ENCODE measurements at regions not wholly inside any gene's neighbourhood (a gene's known extent, or its start where the extent isn't known, plus 50 kb on each side); places are given as distances from the start of the nearest gene placed in this dataset.

- ATAC-seq (no peak), DNase-seq (ENCODE audit: low read depth, low spot score) (no peak), FAIRE-seq (no peak)
- BruUV-seq (replicated peaks), result no TSS peak
- Histone ChIP-seq H3K9ac (ENCODE audit: control insufficient read depth, insufficient read depth, low read length) (no peak overlapping the region), H3K79me2 (ENCODE audit: control insufficient read depth, insufficient read depth, low read length) (no peaks in the 10 kb centered on the region), H3K4me1 (ENCODE audit: control insufficient read depth, insufficient read depth, low read length) (no peaks in the 10 kb centered on the region), H3K36me3 (ENCODE audit: control insufficient read depth in 2 of 2, insufficient read depth in 2 of 2, low read length in 1 of 2) (no peaks in the 10 kb centered on the region), H3K27ac (ENCODE audit: control insufficient read depth, insufficient read depth) (no peak overlapping the region), H3K4me2 (ENCODE audit: control insufficient read depth, insufficient read depth) (no peak overlapping the region), H3K4me3 (no peak overlapping the region), H3K9me3 (replicated peaks; ENCODE audit: control insufficient read depth, insufficient read depth, low read length) (no peaks in the 10 kb centered on the region), H2AFZ (ENCODE audit: control insufficient read depth, low read depth, low read length) (no peak overlapping the region), H3K27me3 (replicated peaks in 1 of 2; ENCODE audit: control insufficient read depth in 2 of 2, insufficient read depth in 2 of 2, low read length in 1 of 2) (no peaks in the 10 kb centered on the region), H4K20me1 (ENCODE audit: control insufficient read depth, insufficient read depth) (no peaks in the 10 kb centered on the region)
- ChIA-PET SMC1A (ENCODE audit: uncharacterized antibody, unreplicated experiment) (interaction anchor here (1.2 kb wide), 1 partner anchor 19 kb away, joined by 3 read pairs; no protein-coding TSS in a partner anchor), POLR2A (no interaction called here), CTCF (no interaction called here), RAD21 (ENCODE audit: unreplicated experiment) (no interaction called here)
- intact Hi-C loops (cut with micrococcal nuclease; ENCODE audit: unreplicated experiment), result no loop called here
- in situ Hi-C loops (cut with MboI), result no loop called here
- WGBS (ENCODE audit: insufficient coverage, insufficient replicate concordance, low lambda C conversion rate, missing lambda C conversion rate), result 15% methylated on average over 3 of the region's 3 CpGs
- TF ChIP-seq ETV6 (conservative IDR thresholded peaks at IDR 0.05 in 1 of 2, IDR thresholded peaks at IDR 0.05 in 1 of 2; ENCODE audit: borderline replicate concordance in 1 of 2, low read depth in 1 of 2), result no peak
- no peak for TF ChIP-seq ZBTB4 (CRISPR knock-in tag; IDR thresholded peaks at IDR 0.05)
- no peak for TF ChIP-seq STAT3 (IDR thresholded peaks at IDR 0.05; ENCODE audit: low read depth, low read length)
- no peak for TF ChIP-seq SMAD5 (IDR thresholded peaks at IDR 0.05; ENCODE audit: low read depth)
- no peak for TF ChIP-seq ZBED1 (IDR thresholded peaks at IDR 0.05; ENCODE audit: borderline replicate concordance)
- no peak for TF ChIP-seq NFXL1 (IDR thresholded peaks at IDR 0.05; ENCODE audit: borderline replicate concordance)
- no peak for TF ChIP-seq POU2F2 (IDR thresholded peaks at IDR 0.05; ENCODE audit: borderline replicate concordance, low read depth, low read length)
- TF ChIP-seq RBBP5 (conservative IDR thresholded peaks at IDR 0.05), result no peak
- no peak for TF ChIP-seq SMC3 (IDR thresholded peaks at IDR 0.05; ENCODE audit: borderline replicate concordance, low read length)
- TF ChIP-seq RUNX3 (IDR thresholded peaks at IDR 0.05; ENCODE audit: low read length), result no peak
- TF ChIP-seq REST (IDR thresholded peaks at IDR 0.05; ENCODE audit: low read depth, low read length), result no peak
- TF ChIP-seq MYB (IDR thresholded peaks at IDR 0.05; ENCODE audit: borderline replicate concordance, low read depth, low read length), result no peak
- TF ChIP-seq SREBF2 (IDR thresholded peaks at IDR 0.05; ENCODE audit: low read length), result no peak
- no peak for TF ChIP-seq ZNF592 (IDR thresholded peaks at IDR 0.05)
Measured at GRCh38 chr5:62824936-62825335, 246.3 kb downstream of the LRRC70 start.

Measured in GM12878 (cell line).